Testis (tissue), 2 donors: ENCODE measurements at regions not wholly inside any gene's neighbourhood (a gene's known extent, or its start where the extent isn't known, plus 50 kb on each side); places are given as distances from the start of the nearest gene placed in this dataset.

Source experiments
- DNase-seq: peaks from one replicate; pipeline ENCODE4 v3.0.0-alpha.2; 2019
- H3K27ac ChIP-seq, 2 donors: fragments of 200-600 bp; sonication (generic); one replicate each; pipeline ENCODE4 v1.5.1; 2019
- H3K27me3 ChIP-seq: fragments of 200-600 bp; sonication (generic); one replicate; pipeline ENCODE4 v1.5.1; 2019
- H3K36me3 ChIP-seq: fragments of 200-600 bp; sonication (generic); one replicate; pipeline ENCODE4 v1.5.1; 2017; ENCODE audit warnings: low read depth; ENCODE audit errors: missing control alignments
- H3K4me1 ChIP-seq: fragments of 200-600 bp; sonication (generic); one replicate; pipeline ENCODE4 v1.5.1; 2019
- H3K4me3 ChIP-seq, 2 donors: fragments of 200-600 bp; sonication (generic); one replicate each; pipeline ENCODE4 v1.5.1; 2017 to 2019
- H3K9me3 ChIP-seq: fragments of 200-600 bp; sonication (generic); one replicate; pipeline ENCODE4 v1.5.1; 2017
- POLR2A ChIP-seq: fragments of 450-650 bp; IDR thresholded peaks from one replicate; pipeline ENCODE4 v1.6.1; 2017; ENCODE audit warnings: antibody characterized with exemption, mild to moderate bottlenecking, moderate library complexity
- WGBS, 2 donors: methylation state at CpG; one replicate each; pipeline ENCODE4 v1.1.5; 2018; 5-methylcytosine and 5-hydroxymethylcytosine counted together
- intact Hi-C: fragments of 100-400 bp; cut with DNase I; formaldehyde crosslinking; loops from one replicate; pipeline ENCODE4 v1.15.1; 2023; ENCODE audit warnings: low total_unique reads
- TF ChIP-seq, protein P1 (sequence below), 3 experiments: fragments of 450-650 bp in 2 of 3; fragments of 200-600 bp in 1 of 3; sonication (generic) in 1 of 3; IDR thresholded peaks; one replicate each; pipeline ENCODE4 v1.5.1; 2016 to 2019; ENCODE audit warnings: antibody characterized with exemption in 3 of 3, mild to moderate bottlenecking in 2 of 3, moderate library complexity in 1 of 3

DNA sequence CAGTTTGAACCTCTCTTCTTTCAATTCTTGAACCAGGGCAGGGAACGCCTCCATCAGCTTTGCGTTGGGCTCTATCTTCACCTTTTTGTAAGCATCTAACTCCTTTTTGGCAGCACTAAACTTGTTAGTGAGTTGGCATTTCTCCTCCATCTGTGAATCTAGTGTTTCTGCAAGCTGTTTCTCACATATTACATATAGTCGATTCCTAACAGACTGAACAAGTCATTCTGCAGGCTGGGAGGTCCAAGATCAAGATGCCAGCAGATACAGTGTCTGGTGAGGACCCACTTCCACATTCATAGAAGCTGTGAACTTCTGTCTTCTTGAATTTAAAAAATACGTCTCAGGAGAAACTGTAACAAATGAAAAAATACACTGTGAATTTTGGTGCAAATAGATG, 539.7 kb downstream of the ANKRD7 start:
- Histone ChIP-seq H3K4me3 (no peak overlapping the region), H3K4me1 (no peaks in the 10 kb centered on the region), H3K9me3 (no peaks in the 10 kb centered on the region), H3K27me3 (no peaks in the 10 kb centered on the region), H3K36me3 (no peaks in the 10 kb centered on the region), H3K27ac (no peak overlapping the region)
- intact Hi-C loops, result no loop called here
- WGBS, 2 donors, result 85 to 87% methylated on average over 4 of the region's 4 CpGs
- TF ChIP-seq, protein P1, sequence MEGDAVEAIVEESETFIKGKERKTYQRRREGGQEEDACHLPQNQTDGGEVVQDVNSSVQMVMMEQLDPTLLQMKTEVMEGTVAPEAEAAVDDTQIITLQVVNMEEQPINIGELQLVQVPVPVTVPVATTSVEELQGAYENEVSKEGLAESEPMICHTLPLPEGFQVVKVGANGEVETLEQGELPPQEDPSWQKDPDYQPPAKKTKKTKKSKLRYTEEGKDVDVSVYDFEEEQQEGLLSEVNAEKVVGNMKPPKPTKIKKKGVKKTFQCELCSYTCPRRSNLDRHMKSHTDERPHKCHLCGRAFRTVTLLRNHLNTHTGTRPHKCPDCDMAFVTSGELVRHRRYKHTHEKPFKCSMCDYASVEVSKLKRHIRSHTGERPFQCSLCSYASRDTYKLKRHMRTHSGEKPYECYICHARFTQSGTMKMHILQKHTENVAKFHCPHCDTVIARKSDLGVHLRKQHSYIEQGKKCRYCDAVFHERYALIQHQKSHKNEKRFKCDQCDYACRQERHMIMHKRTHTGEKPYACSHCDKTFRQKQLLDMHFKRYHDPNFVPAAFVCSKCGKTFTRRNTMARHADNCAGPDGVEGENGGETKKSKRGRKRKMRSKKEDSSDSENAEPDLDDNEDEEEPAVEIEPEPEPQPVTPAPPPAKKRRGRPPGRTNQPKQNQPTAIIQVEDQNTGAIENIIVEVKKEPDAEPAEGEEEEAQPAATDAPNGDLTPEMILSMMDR (IDR thresholded peaks at IDR 0.05), result no peak
- no peak for TF ChIP-seq POLR2A
- DNase-seq, result no peak

DNA sequence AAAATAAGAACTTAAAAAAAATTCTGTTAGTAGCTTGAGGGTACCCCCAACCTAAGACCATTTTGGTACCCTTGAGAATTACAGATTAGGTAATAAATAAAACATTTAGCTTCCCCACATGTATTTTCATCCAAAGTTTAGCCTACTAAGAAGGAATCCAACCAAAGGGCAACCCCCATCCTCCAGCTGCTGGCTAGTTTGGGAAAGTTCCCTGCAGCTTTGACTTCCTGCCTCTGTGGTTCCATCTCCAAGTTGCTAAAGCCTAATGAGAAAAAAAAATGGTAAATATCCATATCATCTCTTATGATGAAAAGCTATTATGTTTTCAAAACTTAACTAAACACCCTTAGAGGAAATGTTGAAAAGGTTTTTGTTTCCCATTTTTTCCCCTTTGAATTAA, 547.2 kb downstream of the ANKRD7 start:
- DNase-seq, result no peak
- intact Hi-C loops, result no loop called here
- Histone ChIP-seq H3K36me3 (no peaks in the 10 kb centered on the region), H3K27ac (no peak overlapping the region), H3K4me1 (no peaks in the 10 kb centered on the region), H3K27me3 (no peaks in the 10 kb centered on the region), H3K4me3 (no peak overlapping the region), H3K9me3 (no peaks in the 10 kb centered on the region)
- TF ChIP-seq POLR2A, result no peak
- TF ChIP-seq, protein P1 (IDR thresholded peaks at IDR 0.05), result no peak

DNA sequence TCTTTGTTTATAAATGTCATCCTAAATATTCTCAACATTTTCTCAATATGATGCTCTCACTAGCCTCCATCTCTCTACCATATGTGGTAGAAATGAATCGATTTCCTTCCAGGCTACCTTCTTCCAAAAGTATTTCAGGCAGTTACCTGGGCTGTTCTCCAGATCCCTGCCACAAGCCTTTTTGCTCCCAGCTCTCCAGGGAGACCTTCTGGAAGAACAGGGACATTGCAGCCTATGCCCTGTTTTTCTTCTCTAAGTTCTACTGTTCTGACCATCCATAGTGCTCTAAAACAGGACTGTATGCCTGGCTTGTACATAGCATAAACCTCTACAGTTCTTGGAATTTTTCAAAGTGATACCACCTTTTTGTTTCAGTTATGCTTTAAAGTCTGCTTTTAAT, 552.8 kb downstream of the ANKRD7 start:
- WGBS, 2 donors, result 91 to 94% methylated on average over 1 of the region's 1 CpG
- no peaks in the 10 kb centered on the region for H3K27me3 ChIP-seq
- H3K9me3 ChIP-seq, result no peaks in the 10 kb centered on the region

DNA sequence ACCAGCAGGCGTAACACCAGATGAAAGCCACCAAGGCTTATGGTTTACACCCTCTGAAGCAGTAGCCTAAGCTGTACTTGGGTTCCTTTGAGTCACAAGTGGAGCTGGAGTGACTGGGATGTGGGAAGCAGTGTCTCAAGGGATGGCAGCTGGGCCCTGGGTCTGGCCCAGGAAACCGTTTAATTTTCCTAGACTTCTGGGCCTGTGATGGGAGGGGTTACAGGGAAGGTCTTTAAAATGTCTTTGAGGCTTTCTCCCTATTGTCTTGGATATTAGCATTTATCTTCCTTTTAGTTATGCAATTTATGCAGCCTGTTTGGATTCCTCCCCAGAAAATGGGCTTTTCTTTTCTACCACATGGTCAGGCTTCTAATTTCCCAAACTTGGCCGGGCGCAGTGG, 568.2 kb downstream of the ANKRD7 start:
- Histone ChIP-seq H3K27ac (no peak overlapping the region), H3K36me3 (no peaks in the 10 kb centered on the region), H3K4me3 (no peak overlapping the region), H3K4me1 (no peaks in the 10 kb centered on the region), H3K27me3 (no peaks in the 10 kb centered on the region), H3K9me3 (no peaks in the 10 kb centered on the region)
- intact Hi-C loops, result no loop called here
- no peak for DNase-seq
- WGBS, 2 donors, result 89 to 91% methylated on average over 4 of the region's 4 CpGs
- TF ChIP-seq, protein P1 (IDR thresholded peaks at IDR 0.05), result no peak
- TF ChIP-seq POLR2A, result no peak

More for the DNA sequence above, 552.8 kb downstream of the ANKRD7 start:
- no peak for DNase-seq
- no peaks in the 10 kb centered on the region for H3K4me1 ChIP-seq
- no peak overlapping the region for H3K27ac ChIP-seq
- TF ChIP-seq, protein P1 (IDR thresholded peaks at IDR 0.05), result no peak
- no peak for TF ChIP-seq POLR2A
- intact Hi-C loops, result no loop called here
- no peak overlapping the region for H3K4me3 ChIP-seq
- no peaks in the 10 kb centered on the region for H3K36me3 ChIP-seq

DNA sequence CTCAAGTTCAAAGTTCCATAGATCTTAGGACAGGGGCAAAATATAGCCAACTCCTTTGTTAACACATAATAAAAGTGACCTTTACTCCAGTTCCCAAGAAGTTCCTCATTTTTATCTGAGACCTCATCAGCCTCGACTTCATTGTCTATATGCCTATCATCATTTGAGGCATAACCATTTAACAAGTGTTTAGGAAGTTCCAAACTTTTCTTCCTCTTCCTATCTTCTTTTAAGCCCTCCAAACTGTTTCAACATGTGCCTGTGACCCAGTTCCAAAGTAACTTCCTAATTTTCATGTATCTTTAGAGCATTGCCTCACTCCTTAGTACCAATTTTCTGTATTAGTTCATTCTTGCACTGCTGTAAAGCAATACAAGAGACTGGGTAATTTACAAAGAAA, 569.1 kb downstream of the ANKRD7 start:
- Histone ChIP-seq H3K27ac (no peak overlapping the region), H3K36me3 (no peaks in the 10 kb centered on the region), H3K4me3 (no peak overlapping the region), H3K27me3 (no peaks in the 10 kb centered on the region), H3K4me1 (no peaks in the 10 kb centered on the region), H3K9me3 (no peaks in the 10 kb centered on the region)
- 62 to 74% methylated on average over 1 of the region's 1 CpG for WGBS, 2 donors
- no peak for TF ChIP-seq POLR2A
- TF ChIP-seq, protein P1 (IDR thresholded peaks at IDR 0.05), result no peak
- no peak for DNase-seq
- intact Hi-C loops, result no loop called here
